GM19043 (cell line): ENCODE measurements at regions not wholly inside any gene's neighbourhood (a gene's known extent, or its start where the extent isn't known, plus 50 kb on each side); places are given as distances from the start of the nearest gene placed in this dataset.

ENCODE experiments used
- ATAC-seq: cut with Tn5 transposase; IDR thresholded peaks from one replicate; pipeline ENCODE4 v1.9.1; 2021; ENCODE audit warnings: low read depth; ENCODE audit not compliant: unreplicated experiment

- ATAC-seq, result no peak
Measured at GRCh38 chr9:119559056-119559455, 189.8 kb upstream of the BRINP1 start.

GRCh38 chr9:119556129-119556875 lies 187.1 kb upstream of the BRINP1 start:
- peak; percentile 99 for ATAC-seq

GRCh38 chr9:119544492-119544891 lies 175.3 kb upstream of the BRINP1 start:
- no peak for ATAC-seq

GRCh38 chr9:119537138-119537537 lies 167.9 kb upstream of the BRINP1 start:
- no peak for ATAC-seq

GRCh38 chr9:119533504-119533903 lies 164.3 kb upstream of the BRINP1 start:
- no peak for ATAC-seq

GRCh38 chr9:119526698-119527097 lies 157.5 kb upstream of the BRINP1 start:
- ATAC-seq, result no peak

- ATAC-seq, result no peak
Measured at GRCh38 chr9:119523508-119523907, 154.3 kb upstream of the BRINP1 start.

GRCh38 chr9:119522381-119522780 lies 153.1 kb upstream of the BRINP1 start:
- ATAC-seq, result no peak

GRCh38 chr9:119509291-119509905 lies 140.2 kb upstream of the BRINP1 start:
- ATAC-seq, result no peak

- ATAC-seq, result no peak
Measured at GRCh38 chr9:119501374-119501773, 132.1 kb upstream of the BRINP1 start.

GRCh38 chr9:119500072-119500771 lies 131.0 kb upstream of the BRINP1 start:
- ATAC-seq, result no peak

GRCh38 chr9:119487118-119487827 lies 118.0 kb upstream of the BRINP1 start:
- no peak for ATAC-seq

GRCh38 chr9:119483153-119483552 lies 113.9 kb upstream of the BRINP1 start:
- ATAC-seq, result no peak

GRCh38 chr9:119477197-119477596 lies 108.0 kb upstream of the BRINP1 start:
- no peak for ATAC-seq

- ATAC-seq, result no peak
Measured at GRCh38 chr9:119458068-119458467, 88.8 kb upstream of the BRINP1 start.

- ATAC-seq, result no peak
Measured at GRCh38 chr9:119453980-119454379, 84.7 kb upstream of the BRINP1 start.

GRCh38 chr9:119453490-119453911 lies 84.3 kb upstream of the BRINP1 start:
- no peak for ATAC-seq

GRCh38 chr9:119451426-119451825 lies 82.2 kb upstream of the BRINP1 start:
- no peak for ATAC-seq

GRCh38 chr9:119443179-119443578 lies 73.9 kb upstream of the BRINP1 start:
- no peak for ATAC-seq

GRCh38 chr9:119441832-119442231 lies 72.6 kb upstream of the BRINP1 start:
- ATAC-seq, result no peak

- ATAC-seq, result no peak
Measured at GRCh38 chr9:119441338-119441737, 72.1 kb upstream of the BRINP1 start.
